ENCODE measurements at regions not wholly inside any gene's neighbourhood (a gene's known extent, or its start where the extent isn't known, plus 50 kb on each side); places are given as distances from the start of the nearest gene placed in this dataset.

DNA sequence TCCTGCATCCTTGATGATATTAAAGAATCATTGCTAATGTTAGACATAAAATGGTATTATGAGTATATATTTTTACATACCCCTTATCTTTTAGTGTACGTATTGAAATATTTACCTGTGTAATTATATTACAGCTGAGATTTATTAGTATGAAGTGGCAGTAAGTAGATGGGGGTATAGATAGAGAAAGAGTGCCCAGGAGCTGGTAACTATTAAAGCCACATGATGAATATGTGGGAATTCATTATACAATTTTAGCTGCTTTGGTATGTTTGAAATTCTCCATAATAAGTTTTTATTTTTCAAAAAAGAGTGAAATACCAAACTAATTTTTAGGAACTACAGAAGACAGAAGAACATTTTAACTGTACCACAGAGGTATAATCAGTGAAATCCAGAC, 339.0 kb downstream of the PLPP3 start:
- no peak overlapping the region for H3K4me3 ChIP-seq (ENCODE audit: insufficient read length, low read depth)
- no peaks in the 10 kb centered on the region for H3K4me1 ChIP-seq (ENCODE audit: insufficient read depth, insufficient read length)
- no peaks in the 10 kb centered on the region for H3K27me3 ChIP-seq (ENCODE audit: insufficient read depth, insufficient read length)
- TF ChIP-seq SUZ12 (IDR thresholded peaks at IDR 0.05; ENCODE audit: extremely low read depth, insufficient read depth, insufficient read length) (no peak), ZNF274 (IDR thresholded peaks at IDR 0.05; ENCODE audit: low read depth, low read length) (no peak), YY1 (IDR thresholded peaks at IDR 0.05; ENCODE audit: insufficient read depth, insufficient read length) (no peak)
- DNase-seq (ENCODE audit: low read depth, low spot score) = no peak
- H3K9me3 ChIP-seq (ENCODE audit: insufficient read depth, low read length) = peaks cover 13% of the 10 kb centered on the region; the same call in 1 of the 2 replicates
- H3K36me3 ChIP-seq (ENCODE audit: insufficient read depth, insufficient read length, low read length) = no peaks in the 10 kb centered on the region
- no peak overlapping the region for H3K9ac ChIP-seq (ENCODE audit: insufficient read length, low read depth)

DNA sequence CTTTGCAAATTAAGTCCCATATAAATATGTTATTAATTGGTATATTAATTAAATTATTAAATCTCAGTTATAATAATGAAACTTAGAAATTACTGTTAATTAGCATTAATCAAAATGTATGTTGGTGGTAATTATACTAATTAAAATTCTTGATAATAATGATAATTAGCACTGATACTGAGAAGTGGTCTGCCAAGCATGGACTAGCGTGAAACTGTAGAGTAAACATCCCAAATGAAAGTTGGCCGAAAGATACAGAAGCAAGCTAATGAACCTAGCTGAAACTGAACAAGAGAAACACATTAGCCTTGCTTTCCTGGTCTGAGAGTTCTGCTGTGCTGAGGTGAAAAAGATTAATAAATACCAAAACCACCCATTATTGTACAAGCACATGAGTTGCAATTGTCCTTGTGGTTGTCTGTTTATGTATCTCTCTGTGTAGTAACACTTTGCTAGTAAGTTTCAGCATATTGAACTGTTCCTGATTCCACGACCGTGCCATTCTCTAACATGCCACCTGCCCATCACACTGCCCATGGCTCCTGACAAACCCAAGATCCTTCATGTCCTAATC, 341.8 kb downstream of the PLPP3 start:
- Histone ChIP-seq H3K27me3 (ENCODE audit: insufficient read depth, insufficient read length) (no peaks in the 10 kb centered on the region), H3K4me1 (ENCODE audit: insufficient read depth, insufficient read length) (no peaks in the 10 kb centered on the region), H3K9me3 (ENCODE audit: insufficient read depth, low read length) (peaks cover 13% of the 10 kb centered on the region; the same call in 1 of the 2 replicates), H3K4me3 (ENCODE audit: insufficient read length, low read depth) (no peak overlapping the region), H3K9ac (ENCODE audit: insufficient read length, low read depth) (no peak overlapping the region), H3K36me3 (ENCODE audit: insufficient read depth, insufficient read length, low read length) (no peaks in the 10 kb centered on the region)
- TF ChIP-seq SUZ12 (IDR thresholded peaks at IDR 0.05; ENCODE audit: extremely low read depth, insufficient read depth, insufficient read length) (no peak), ZNF274 (IDR thresholded peaks at IDR 0.05; ENCODE audit: low read depth, low read length) (no peak), YY1 (IDR thresholded peaks at IDR 0.05; ENCODE audit: insufficient read depth, insufficient read length) (no peak)
- no peak for DNase-seq (ENCODE audit: low read depth, low spot score)

DNA sequence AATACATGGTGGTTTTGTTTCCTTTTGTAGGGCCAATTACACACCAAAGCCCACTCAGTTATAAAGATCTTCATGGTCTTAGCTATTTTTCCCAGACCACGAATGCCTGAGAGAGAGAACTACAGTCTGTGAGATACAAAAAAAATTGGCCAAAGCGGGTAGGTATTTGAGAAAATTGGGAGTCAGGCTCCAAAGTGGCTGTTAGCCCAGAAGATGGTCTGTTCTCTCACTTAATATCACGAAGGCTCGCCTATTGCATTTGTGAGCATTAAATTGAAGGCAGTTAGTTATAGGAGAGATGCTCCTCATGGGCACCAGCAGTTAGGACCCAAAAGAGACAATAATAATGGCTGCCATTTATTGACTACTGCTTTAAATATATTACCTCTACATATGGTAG, 342.7 kb downstream of the PLPP3 start:
- Histone ChIP-seq H3K27me3 (ENCODE audit: insufficient read depth, insufficient read length) (no peaks in the 10 kb centered on the region), H3K36me3 (ENCODE audit: insufficient read depth, insufficient read length, low read length) (no peaks in the 10 kb centered on the region), H3K4me3 (ENCODE audit: insufficient read length, low read depth) (no peak overlapping the region), H3K9ac (ENCODE audit: insufficient read length, low read depth) (no peak overlapping the region), H3K4me1 (ENCODE audit: insufficient read depth, insufficient read length) (no peaks in the 10 kb centered on the region), H3K9me3 (ENCODE audit: insufficient read depth, low read length) (0 out of 2 replicates have a peak, but pooled peaks cover 8% of the 10 kb centered on the region)
- TF ChIP-seq YY1 (IDR thresholded peaks at IDR 0.05; ENCODE audit: insufficient read depth, insufficient read length) (no peak), SUZ12 (IDR thresholded peaks at IDR 0.05; ENCODE audit: extremely low read depth, insufficient read depth, insufficient read length) (no peak), ZNF274 (IDR thresholded peaks at IDR 0.05; ENCODE audit: low read depth, low read length) (no peak)
- DNase-seq (ENCODE audit: low read depth, low spot score) = no peak

DNA sequence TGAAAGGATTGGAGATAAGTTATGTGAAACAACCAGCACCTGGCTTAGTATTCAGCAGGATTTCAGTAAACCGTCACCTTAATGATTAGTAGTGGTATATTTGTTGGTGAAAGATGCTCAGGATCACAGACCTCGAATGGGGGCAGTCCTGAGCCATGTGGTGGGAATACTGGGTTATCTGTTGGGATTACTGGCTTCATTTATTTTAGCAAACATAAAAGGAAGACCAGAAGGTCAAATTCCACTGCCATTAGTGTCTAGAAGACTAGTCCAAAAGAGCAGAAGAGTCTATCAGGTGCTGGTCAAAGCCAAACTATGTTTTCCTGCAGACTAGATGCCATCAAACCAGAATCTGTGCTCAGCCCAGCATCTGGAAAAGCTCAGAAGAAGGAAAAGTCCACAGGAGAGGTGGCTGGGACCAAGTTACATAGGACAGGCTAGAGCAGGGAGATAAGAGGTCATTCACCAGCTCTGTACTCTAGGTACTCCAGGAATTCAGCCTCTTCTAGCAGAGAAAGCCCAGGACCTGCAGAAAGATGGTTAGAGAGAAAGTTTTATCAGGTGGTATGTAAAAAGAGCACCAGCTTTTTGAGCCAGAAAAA, 343.4 kb downstream of the PLPP3 start:
- no peaks in the 10 kb centered on the region for H3K27me3 ChIP-seq (ENCODE audit: insufficient read depth, insufficient read length)
- no peak for TF ChIP-seq YY1 (IDR thresholded peaks at IDR 0.05; ENCODE audit: insufficient read depth, insufficient read length)
- TF ChIP-seq ZNF274 (IDR thresholded peaks at IDR 0.05; ENCODE audit: low read depth, low read length) = no peak
- no peak for TF ChIP-seq SUZ12 (IDR thresholded peaks at IDR 0.05; ENCODE audit: extremely low read depth, insufficient read depth, insufficient read length)
- no peaks in the 10 kb centered on the region for H3K4me1 ChIP-seq (ENCODE audit: insufficient read depth, insufficient read length)
- H3K4me3 ChIP-seq (ENCODE audit: insufficient read length, low read depth) = no peak overlapping the region
- 0 out of 2 replicates have a peak, but pooled peaks cover 1% of the 10 kb centered on the region for H3K9me3 ChIP-seq (ENCODE audit: insufficient read depth, low read length)
- DNase-seq (ENCODE audit: low read depth, low spot score) = no peak
- H3K36me3 ChIP-seq (ENCODE audit: insufficient read depth, insufficient read length, low read length) = no peaks in the 10 kb centered on the region
- no peak overlapping the region for H3K9ac ChIP-seq (ENCODE audit: insufficient read length, low read depth)

DNA sequence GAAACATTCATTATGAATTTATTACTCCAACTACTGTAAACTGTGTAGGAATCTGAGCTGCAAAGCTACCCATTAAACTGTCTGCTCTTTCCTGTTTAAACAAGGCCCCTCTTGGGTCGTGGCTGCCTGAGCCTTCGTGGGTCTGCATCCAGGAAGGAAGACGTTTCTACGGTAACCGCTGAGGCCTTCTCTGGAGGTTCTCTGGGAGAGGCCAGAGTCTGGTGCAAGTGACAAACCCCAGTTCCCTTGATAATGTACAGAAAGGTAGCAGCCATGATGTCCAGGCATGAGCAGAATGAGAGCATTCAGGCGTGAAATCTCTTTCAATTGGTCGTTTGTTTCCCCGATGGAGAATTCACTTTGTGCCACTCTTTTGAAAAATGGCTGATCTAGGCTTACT, 350.2 kb downstream of the PLPP3 start:
- no peak for TF ChIP-seq YY1 (IDR thresholded peaks at IDR 0.05; ENCODE audit: insufficient read depth, insufficient read length)
- no peak for TF ChIP-seq ZNF274 (IDR thresholded peaks at IDR 0.05; ENCODE audit: low read depth, low read length)
- TF ChIP-seq SUZ12 (IDR thresholded peaks at IDR 0.05; ENCODE audit: extremely low read depth, insufficient read depth, insufficient read length) = no peak
- peak; percentile 35 for DNase-seq (ENCODE audit: low read depth, low spot score)
- no peaks in the 10 kb centered on the region for H3K27me3 ChIP-seq (ENCODE audit: insufficient read depth, insufficient read length)

DNA sequence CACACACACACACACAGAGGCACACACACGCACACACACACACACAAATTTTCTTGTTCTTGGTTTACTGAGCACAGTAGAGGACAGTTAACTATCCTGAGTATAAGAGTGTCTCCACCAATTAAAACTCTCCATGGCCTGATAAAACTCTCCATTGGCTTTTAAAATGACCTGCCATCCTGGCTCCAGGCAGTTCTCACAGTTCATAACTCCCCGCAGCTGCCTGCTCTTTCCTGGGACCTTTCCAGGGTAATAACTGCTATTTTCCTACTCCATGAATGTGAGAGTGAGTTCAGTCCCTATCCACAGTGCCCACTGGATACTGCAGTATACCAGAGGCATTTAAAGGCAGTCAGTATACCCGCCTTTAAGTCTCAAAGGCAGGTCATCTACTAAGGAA, 351.5 kb downstream of the PLPP3 start:
- no peak overlapping the region for H3K9ac ChIP-seq (ENCODE audit: insufficient read length, low read depth)
- TF ChIP-seq SUZ12 (IDR thresholded peaks at IDR 0.05; ENCODE audit: extremely low read depth, insufficient read depth, insufficient read length) (no peak), ZNF274 (IDR thresholded peaks at IDR 0.05; ENCODE audit: low read depth, low read length) (no peak), YY1 (IDR thresholded peaks at IDR 0.05; ENCODE audit: insufficient read depth, insufficient read length) (no peak)
- H3K27me3 ChIP-seq (ENCODE audit: insufficient read depth, insufficient read length) = no peaks in the 10 kb centered on the region
- H3K9me3 ChIP-seq (ENCODE audit: insufficient read depth, low read length) = no peaks in the 10 kb centered on the region
- H3K36me3 ChIP-seq (ENCODE audit: insufficient read depth, insufficient read length, low read length) = no peaks in the 10 kb centered on the region
- no peak for DNase-seq (ENCODE audit: low read depth, low spot score)
- no peaks in the 10 kb centered on the region for H3K4me1 ChIP-seq (ENCODE audit: insufficient read depth, insufficient read length)
- H3K4me3 ChIP-seq (ENCODE audit: insufficient read length, low read depth) = no peak overlapping the region

More for the DNA sequence above, 350.2 kb downstream of the PLPP3 start:
- Histone ChIP-seq H3K9me3 (ENCODE audit: insufficient read depth, low read length) (no peaks in the 10 kb centered on the region), H3K4me3 (ENCODE audit: insufficient read length, low read depth) (no peak overlapping the region), H3K9ac (ENCODE audit: insufficient read length, low read depth) (no peak overlapping the region), H3K36me3 (ENCODE audit: insufficient read depth, insufficient read length, low read length) (no peaks in the 10 kb centered on the region), H3K4me1 (ENCODE audit: insufficient read depth, insufficient read length) (no peaks in the 10 kb centered on the region)

DNA sequence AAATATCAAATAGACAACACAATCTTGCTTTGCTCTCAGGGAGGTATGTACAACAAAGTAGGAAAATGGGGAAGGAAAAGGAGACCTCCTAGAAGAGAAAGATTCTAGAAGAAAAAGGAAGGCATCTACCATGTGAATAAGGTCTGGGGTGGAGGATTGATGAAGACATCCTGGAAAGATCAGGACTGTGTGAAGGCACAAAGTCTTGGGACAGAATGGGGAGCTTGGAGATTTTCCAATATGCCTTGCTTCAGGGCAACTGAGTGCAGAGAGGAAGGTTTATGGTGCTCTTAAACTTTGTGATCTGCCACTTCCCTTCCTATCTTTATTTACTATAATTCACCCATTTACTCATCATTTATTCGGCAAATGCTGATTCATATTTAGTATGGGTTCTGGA, 352.0 kb downstream of the PLPP3 start:
- H3K27me3 ChIP-seq (ENCODE audit: insufficient read depth, insufficient read length) = no peaks in the 10 kb centered on the region
- H3K4me3 ChIP-seq (ENCODE audit: insufficient read length, low read depth) = no peak overlapping the region
- DNase-seq (ENCODE audit: low read depth, low spot score) = no peak
- TF ChIP-seq SUZ12 (IDR thresholded peaks at IDR 0.05; ENCODE audit: extremely low read depth, insufficient read depth, insufficient read length) = no peak
- TF ChIP-seq YY1 (IDR thresholded peaks at IDR 0.05; ENCODE audit: insufficient read depth, insufficient read length) = no peak
- no peak for TF ChIP-seq ZNF274 (IDR thresholded peaks at IDR 0.05; ENCODE audit: low read depth, low read length)
- H3K36me3 ChIP-seq (ENCODE audit: insufficient read depth, insufficient read length, low read length) = no peaks in the 10 kb centered on the region
- no peak overlapping the region for H3K9ac ChIP-seq (ENCODE audit: insufficient read length, low read depth)
- no peaks in the 10 kb centered on the region for H3K4me1 ChIP-seq (ENCODE audit: insufficient read depth, insufficient read length)
- no peaks in the 10 kb centered on the region for H3K9me3 ChIP-seq (ENCODE audit: insufficient read depth, low read length)

All from NT2/D1 (cell line).